ENCODE measurements at regions not wholly inside any gene's neighbourhood (a gene's known extent, or its start where the extent isn't known, plus 50 kb on each side); places are given as distances from the start of the nearest gene placed in this dataset.
A peak's percentile ranks its signal among the peaks of the same experiment; 100 is the strongest.
"Not testable (repeated sequence)": the region's sequence is repeated elsewhere in the genome, so short reads cannot be mapped to it uniquely, and the experiment has no call there.

- H3K36me3 ChIP-seq; ATAC-seq; H3K27ac ChIP-seq; DNase-seq; H3K4me1 ChIP-seq; H3K27me3 ChIP-seq (ENCODE audit: low read depth); H3K4me3 ChIP-seq; H3K9me3 ChIP-seq; intact Hi-C loops (cut with DNase I): not testable (repeated sequence)
Measured at GRCh38 chr6:147651-148050, 144.6 kb upstream of the DUSP22 start.

GRCh38 chr6:148051-148984 lies 144.0 kb upstream of the DUSP22 start:
- H3K36me3 ChIP-seq; H3K4me3 ChIP-seq; H3K9me3 ChIP-seq; H3K4me1 ChIP-seq; H3K27ac ChIP-seq; intact Hi-C loops (cut with DNase I); H3K27me3 ChIP-seq (ENCODE audit: low read depth): not testable (repeated sequence)
- DNase-seq = peak; percentile 65
- ATAC-seq = peak; percentile 51 to 72
- peak; percentile 38 for TF ChIP-seq CTCF (IDR thresholded peaks at IDR 0.05)

- intact Hi-C loops (cut with DNase I); DNase-seq; H3K4me1 ChIP-seq; H3K4me3 ChIP-seq; ATAC-seq; H3K27ac ChIP-seq; H3K9me3 ChIP-seq; H3K27me3 ChIP-seq (ENCODE audit: low read depth); H3K36me3 ChIP-seq: not testable (repeated sequence)
Measured at GRCh38 chr6:150147-150546, 142.1 kb upstream of the DUSP22 start.

GRCh38 chr6:152436-152835 lies 139.9 kb upstream of the DUSP22 start:
- H3K27ac ChIP-seq; H3K4me1 ChIP-seq; H3K9me3 ChIP-seq; H3K36me3 ChIP-seq; H3K4me3 ChIP-seq; ATAC-seq; intact Hi-C loops (cut with DNase I); DNase-seq: not testable (repeated sequence)
- peaks cover 17% of the 10 kb centered on the region for H3K27me3 ChIP-seq (ENCODE audit: low read depth)

GRCh38 chr6:153026-153425 lies 139.3 kb upstream of the DUSP22 start:
- H3K27ac ChIP-seq; intact Hi-C loops (cut with DNase I); H3K9me3 ChIP-seq; ATAC-seq; H3K4me1 ChIP-seq; H3K36me3 ChIP-seq; DNase-seq; H3K4me3 ChIP-seq: not testable (repeated sequence)
- H3K27me3 ChIP-seq (ENCODE audit: low read depth) = peaks cover 20% of the 10 kb centered on the region

- H3K36me3 ChIP-seq; ATAC-seq; H3K4me3 ChIP-seq; DNase-seq; H3K4me1 ChIP-seq; intact Hi-C loops (cut with DNase I); H3K9me3 ChIP-seq; H3K27ac ChIP-seq: not testable (repeated sequence)
- peaks cover 23% of the 10 kb centered on the region for H3K27me3 ChIP-seq (ENCODE audit: low read depth)
Measured at GRCh38 chr6:153867-154266, 138.4 kb upstream of the DUSP22 start.

GRCh38 chr6:154321-155092 lies 137.8 kb upstream of the DUSP22 start:
- ATAC-seq; intact Hi-C loops (cut with DNase I); DNase-seq; H3K27ac ChIP-seq; H3K9me3 ChIP-seq; H3K4me1 ChIP-seq; H3K36me3 ChIP-seq; H3K4me3 ChIP-seq: not testable (repeated sequence)
- H3K27me3 ChIP-seq (ENCODE audit: low read depth) = peaks cover 23% of the 10 kb centered on the region

- no peak overlapping the region for H3K27ac ChIP-seq
- H3K27me3 ChIP-seq (ENCODE audit: low read depth) = peaks cover 23% of the 10 kb centered on the region
- ATAC-seq (no peak), DNase-seq (no peak)
- no peak overlapping the region for H3K4me3 ChIP-seq
- no peak for TF ChIP-seq CTCF (IDR thresholded peaks at IDR 0.05)
- intact Hi-C loops (cut with DNase I) = no loop called here
- H3K36me3 ChIP-seq = no peaks in the 10 kb centered on the region
- no peaks in the 10 kb centered on the region for H3K9me3 ChIP-seq
- no peaks in the 10 kb centered on the region for H3K4me1 ChIP-seq
Measured at GRCh38 chr6:156010-156409, 136.3 kb upstream of the DUSP22 start.

- H3K4me1 ChIP-seq; DNase-seq; H3K36me3 ChIP-seq; H3K27ac ChIP-seq; intact Hi-C loops (cut with DNase I); H3K4me3 ChIP-seq; ATAC-seq; H3K9me3 ChIP-seq: not testable (repeated sequence)
- peaks cover 23% of the 10 kb centered on the region for H3K27me3 ChIP-seq (ENCODE audit: low read depth)
Measured at GRCh38 chr6:156441-157140, 135.7 kb upstream of the DUSP22 start.

All from lower lobe of right lung (tissue), 2 donors.